Effector memory CD4-positive, alpha-beta T cell (primary cell): ENCODE measurements at regions not wholly inside any gene's neighbourhood (a gene's known extent, or its start where the extent isn't known, plus 50 kb on each side); places are given as distances from the start of the nearest gene placed in this dataset.
"Not testable (repeated sequence)": the region's sequence is repeated elsewhere in the genome, so short reads cannot be mapped to it uniquely, and the experiment has no call there.

Source experiments
- DNase-seq, 3 donors: peaks; one replicate each; pipeline ENCODE4 v3.0.0-alpha.2; 2020
- H3K27ac ChIP-seq: 2 replicates; pipeline ENCODE4 v1.7.0; 2013; ENCODE audit warnings: mild to moderate bottlenecking, low read length, moderate library complexity; ENCODE audit not compliant: insufficient read depth, poor library complexity, severe bottlenecking
- H3K27me3 ChIP-seq: replicated peaks from 2 replicates; pipeline ENCODE4 v1.7.0; 2013; ENCODE audit warnings: mild to moderate bottlenecking, low read length; ENCODE audit not compliant: insufficient read depth, control insufficient read depth, poor library complexity, severe bottlenecking
- H3K36me3 ChIP-seq: 2 replicates; pipeline ENCODE4 v1.7.0; 2013; ENCODE audit warnings: mild to moderate bottlenecking, low read length, moderate library complexity; ENCODE audit not compliant: control insufficient read depth, insufficient read depth
- H3K4me1 ChIP-seq: 2 replicates; pipeline ENCODE4 v1.7.0; 2013; ENCODE audit warnings: low read length, mild to moderate bottlenecking; ENCODE audit not compliant: control insufficient read depth, insufficient read depth, poor library complexity, severe bottlenecking
- H3K4me3 ChIP-seq: 2 replicates; pipeline ENCODE4 v1.7.0; 2013; ENCODE audit warnings: low read length, low read depth, mild to moderate bottlenecking; ENCODE audit not compliant: insufficient read depth, poor library complexity, severe bottlenecking
- H3K9me3 ChIP-seq: 2 replicates; pipeline ENCODE4 v1.7.0; 2013; ENCODE audit warnings: mild to moderate bottlenecking, low read length, moderate library complexity; ENCODE audit not compliant: control insufficient read depth

DNA sequence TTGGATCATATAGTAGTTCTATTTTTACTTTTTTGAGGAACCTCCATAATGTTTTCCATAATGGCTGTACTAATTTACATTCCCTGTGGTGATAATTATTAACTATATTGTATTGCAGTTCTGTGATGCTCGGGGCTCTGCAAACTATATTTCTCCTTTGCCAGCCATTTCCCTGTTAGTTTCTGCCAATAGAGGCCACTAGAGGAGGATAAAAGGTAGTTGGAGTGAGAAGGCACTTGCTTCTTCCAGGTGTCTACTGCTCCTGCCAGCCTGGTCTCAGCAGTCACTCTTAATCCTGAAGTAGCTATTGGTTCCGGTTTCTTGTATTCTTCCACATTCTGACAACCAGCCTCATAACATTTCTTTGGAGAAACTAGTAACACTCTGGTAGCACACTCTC lies 233.9 kb upstream of the GBE1 start:
- no peak overlapping the region for H3K27ac ChIP-seq
- H3K4me1 ChIP-seq, result no peaks in the 10 kb centered on the region
- H3K4me3 ChIP-seq, result no peak overlapping the region
- no peak for DNase-seq
- H3K36me3 ChIP-seq, result no peaks in the 10 kb centered on the region
- H3K27me3 ChIP-seq, result no peaks in the 10 kb centered on the region
- no peaks in the 10 kb centered on the region for H3K9me3 ChIP-seq

DNA sequence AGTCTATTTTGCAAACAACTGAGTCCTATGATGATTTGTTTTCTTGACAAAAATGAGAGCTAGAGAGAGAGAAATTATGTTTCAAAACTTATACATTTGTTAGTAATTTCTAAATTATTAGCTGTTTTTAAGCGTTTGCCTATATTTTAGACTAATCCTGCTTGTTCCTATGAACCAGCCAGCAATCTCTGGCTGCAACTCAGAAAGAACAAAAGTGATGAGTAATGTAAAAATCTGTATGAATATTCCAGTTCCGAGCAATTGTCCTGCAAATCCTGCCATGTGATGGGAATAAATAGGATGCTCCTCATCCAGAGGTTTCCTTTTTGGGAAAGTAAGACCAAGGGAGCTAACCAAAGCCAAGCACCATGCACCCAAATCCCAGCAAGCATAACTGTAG lies 228.3 kb upstream of the GBE1 start:
- Histone ChIP-seq H3K4me1 (no peaks in the 10 kb centered on the region), H3K27ac (no peak overlapping the region), H3K9me3 (no peaks in the 10 kb centered on the region), H3K27me3 (no peaks in the 10 kb centered on the region), H3K36me3 (no peaks in the 10 kb centered on the region), H3K4me3 (no peak overlapping the region)
- no peak for DNase-seq

DNA sequence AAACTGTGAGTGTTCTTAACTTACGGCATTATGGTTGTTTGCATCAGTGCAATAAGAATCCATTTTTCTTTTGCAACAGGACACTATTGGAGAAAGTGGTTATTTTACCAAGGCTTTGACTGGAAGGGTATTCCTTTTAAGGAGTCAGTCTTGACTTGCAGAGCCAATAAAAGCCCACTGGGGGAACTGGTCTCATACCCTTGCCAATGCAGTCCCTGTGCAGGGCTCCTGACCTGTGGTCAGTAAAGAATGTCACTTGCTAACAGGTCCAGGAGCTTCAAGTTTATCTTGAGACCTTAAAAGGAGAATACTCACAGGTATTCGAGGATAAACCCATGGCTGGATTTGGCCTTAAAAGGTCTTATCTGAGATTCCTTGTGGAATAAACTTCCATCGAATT lies 227.8 kb upstream of the GBE1 start:
- no peak for DNase-seq
- no peaks in the 10 kb centered on the region for H3K27me3 ChIP-seq
- no peaks in the 10 kb centered on the region for H3K36me3 ChIP-seq
- no peaks in the 10 kb centered on the region for H3K4me1 ChIP-seq
- H3K27ac ChIP-seq, result no peak overlapping the region
- H3K4me3 ChIP-seq, result no peak overlapping the region
- H3K9me3 ChIP-seq, result no peaks in the 10 kb centered on the region

DNA sequence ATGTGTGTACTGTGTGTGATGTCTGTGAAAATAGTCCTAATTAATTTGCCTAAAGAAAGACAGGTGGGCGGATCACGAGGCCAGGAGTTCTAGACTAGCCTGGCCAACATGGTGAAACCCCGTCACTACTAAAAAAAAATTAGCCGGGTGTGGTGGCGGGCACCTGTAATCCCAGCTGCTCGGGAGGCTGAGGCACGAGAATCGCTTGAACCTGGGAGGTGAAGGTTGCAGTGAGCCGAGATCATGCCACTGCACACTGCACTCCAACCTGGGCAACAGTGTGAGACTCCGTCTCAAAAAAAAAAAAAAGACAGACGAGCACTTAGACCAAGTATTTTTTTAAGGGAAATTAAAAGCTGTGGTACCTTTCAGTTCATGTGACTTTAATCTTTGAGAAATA lies 226.0 kb upstream of the GBE1 start:
- H3K27me3 ChIP-seq, H3K4me1 ChIP-seq, H3K27ac ChIP-seq, DNase-seq, H3K36me3 ChIP-seq, H3K9me3 ChIP-seq, H3K4me3 ChIP-seq: not testable (repeated sequence)

DNA sequence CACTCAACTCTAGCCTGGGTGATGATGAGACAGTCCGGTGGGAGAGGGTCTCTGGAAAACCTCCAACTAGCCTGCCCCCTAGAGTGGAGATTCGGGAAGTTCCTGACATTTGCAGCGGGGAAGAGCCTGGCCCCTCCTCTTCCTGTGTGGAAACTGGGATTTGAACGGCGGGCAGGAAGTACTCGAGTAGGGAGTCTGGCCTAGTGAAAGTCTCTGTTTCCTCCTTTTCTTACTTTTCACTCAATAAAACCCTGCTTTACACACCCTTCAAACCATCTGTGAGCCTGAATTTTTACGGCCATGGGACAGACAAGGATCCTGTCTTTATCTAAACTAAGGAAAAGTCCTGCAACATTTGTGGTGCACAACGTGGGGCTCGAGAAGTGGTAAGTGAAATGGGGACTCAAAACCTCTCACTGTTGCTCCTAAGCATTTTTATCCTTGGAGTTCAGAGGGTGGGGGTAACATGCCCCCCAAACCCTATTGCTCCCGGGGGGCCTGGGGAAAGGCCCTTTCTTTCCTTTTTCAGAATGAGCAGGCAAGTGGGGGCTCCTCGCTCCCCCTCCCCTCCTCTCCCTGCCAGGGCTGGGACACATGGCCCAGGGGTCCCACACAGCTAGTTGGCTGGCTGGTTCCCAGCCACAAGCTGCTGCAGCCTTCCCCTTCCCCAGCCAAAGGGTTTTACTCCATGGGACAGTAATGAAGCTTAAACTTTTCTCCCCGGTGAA lies 224.7 kb upstream of the GBE1 start:
- Histone ChIP-seq H3K4me3 (no peak overlapping the region), H3K4me1 (no peaks in the 10 kb centered on the region), H3K9me3 (no peaks in the 10 kb centered on the region), H3K27ac (no peak overlapping the region), H3K27me3 (no peaks in the 10 kb centered on the region), H3K36me3 (no peaks in the 10 kb centered on the region)
- no peak for DNase-seq

DNA sequence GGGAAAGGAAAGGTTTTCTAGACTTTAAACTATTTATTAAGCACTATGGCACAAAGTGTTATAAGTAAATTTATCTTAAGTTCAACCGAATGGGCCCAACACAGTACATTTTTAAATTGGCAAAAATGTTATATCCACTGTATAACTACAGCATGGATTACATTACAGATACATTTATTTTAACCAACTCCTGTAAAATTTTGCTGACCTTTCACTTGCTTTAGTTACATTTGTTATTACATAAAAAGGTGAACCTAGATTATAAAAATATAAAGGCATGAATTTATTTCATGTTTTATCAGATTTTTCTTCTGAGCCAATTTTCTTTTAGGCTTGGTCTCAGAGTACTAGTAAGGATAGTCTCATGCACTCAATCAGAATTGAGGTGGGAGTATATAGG lies 221.9 kb upstream of the GBE1 start:
- Histone ChIP-seq H3K36me3 (no peaks in the 10 kb centered on the region), H3K27me3 (no peaks in the 10 kb centered on the region), H3K27ac (no peak overlapping the region), H3K4me1 (no peaks in the 10 kb centered on the region), H3K9me3 (no peaks in the 10 kb centered on the region), H3K4me3 (no peak overlapping the region)
- DNase-seq, result no peak

DNA sequence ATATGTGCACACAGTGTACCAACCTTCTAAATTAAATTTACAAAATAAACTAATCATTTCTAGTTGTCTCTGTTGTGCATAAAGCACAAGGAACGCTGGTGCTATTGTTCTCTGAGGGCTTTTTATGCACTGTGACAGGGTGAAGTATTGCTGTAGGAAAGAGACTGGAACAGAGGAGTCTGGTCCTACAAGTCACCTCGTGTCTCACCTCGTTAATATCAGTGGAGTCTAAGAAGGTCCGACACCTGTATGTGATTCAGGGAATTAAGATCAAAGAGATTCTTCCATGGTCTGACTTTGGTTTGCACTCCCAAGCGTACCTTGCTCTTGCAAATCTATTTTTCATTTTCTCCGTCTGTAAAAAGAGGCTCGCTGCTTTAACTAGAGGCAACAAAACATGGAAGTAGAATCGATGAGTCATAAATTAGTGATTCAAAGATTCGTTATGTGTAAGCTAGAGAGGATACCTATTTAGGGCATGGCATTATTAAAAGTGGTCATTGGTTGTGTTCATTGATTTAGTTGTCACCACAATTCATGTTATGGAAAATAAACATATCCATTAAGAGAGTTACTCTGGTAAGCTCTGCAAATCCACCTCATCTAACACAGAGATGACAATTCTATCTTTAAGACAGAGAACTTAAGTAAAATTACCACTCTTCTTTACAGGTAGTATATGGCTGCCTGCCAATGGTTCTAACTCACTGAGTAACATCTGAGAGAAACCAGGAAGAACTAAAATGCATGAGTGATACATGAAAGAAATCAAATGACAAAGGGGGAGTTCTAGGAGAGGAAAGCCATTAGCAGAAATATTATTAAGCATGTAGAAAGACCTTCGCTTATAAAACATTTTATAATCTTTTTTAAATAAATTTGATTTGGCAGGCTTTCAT lies 219.4 kb upstream of the GBE1 start:
- Histone ChIP-seq H3K9me3 (no peaks in the 10 kb centered on the region), H3K27ac (no peak overlapping the region), H3K36me3 (no peaks in the 10 kb centered on the region), H3K4me1 (no peaks in the 10 kb centered on the region), H3K27me3 (no peaks in the 10 kb centered on the region), H3K4me3 (no peak overlapping the region)
- DNase-seq, result no peak

DNA sequence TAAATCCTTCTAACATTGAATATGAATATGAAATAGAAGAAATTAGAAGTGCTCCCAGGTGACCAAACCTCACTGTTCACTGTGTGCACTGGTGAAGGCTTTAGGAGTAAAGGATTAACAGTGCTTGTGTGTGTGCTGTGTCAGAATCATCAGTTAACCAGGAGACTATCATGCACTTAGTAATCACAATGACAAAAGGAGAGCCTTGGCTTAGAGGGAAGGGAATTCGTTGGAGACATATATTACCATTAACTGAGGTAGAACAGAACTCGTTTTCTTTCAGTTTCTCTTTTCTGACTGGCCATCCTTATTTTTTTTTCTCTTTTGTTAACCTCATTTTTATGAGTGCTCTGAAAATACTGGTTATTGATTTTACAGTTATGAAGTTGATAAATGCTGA lies 213.3 kb upstream of the GBE1 start:
- DNase-seq, result no peak
- H3K27ac ChIP-seq, result no peak overlapping the region
- no peak overlapping the region for H3K4me3 ChIP-seq
- no peaks in the 10 kb centered on the region for H3K9me3 ChIP-seq
- no peaks in the 10 kb centered on the region for H3K36me3 ChIP-seq
- no peaks in the 10 kb centered on the region for H3K4me1 ChIP-seq
- H3K27me3 ChIP-seq, result no peaks in the 10 kb centered on the region

DNA sequence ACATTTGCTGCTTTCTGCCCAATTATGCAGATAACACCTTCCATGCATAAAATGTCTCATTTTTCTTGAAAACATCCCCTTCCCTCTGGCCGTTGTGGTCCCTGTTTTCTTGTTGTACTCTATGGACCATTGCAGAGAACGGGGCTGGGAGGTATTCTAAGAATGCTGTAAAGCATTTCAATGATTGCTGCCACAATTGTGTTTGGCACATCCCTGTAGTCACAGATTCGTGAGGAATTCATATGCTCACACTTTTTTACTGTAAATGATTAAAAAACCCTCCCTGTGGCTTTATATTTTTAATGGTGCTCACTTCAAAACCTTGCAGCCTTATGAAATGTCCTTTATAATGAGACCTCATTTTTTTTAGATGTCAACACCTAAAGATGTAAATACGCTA lies 207.2 kb upstream of the GBE1 start:
- Histone ChIP-seq H3K9me3 (no peaks in the 10 kb centered on the region), H3K4me3 (no peak overlapping the region), H3K27me3 (no peaks in the 10 kb centered on the region), H3K4me1 (no peaks in the 10 kb centered on the region), H3K27ac (no peak overlapping the region), H3K36me3 (no peaks in the 10 kb centered on the region)
- DNase-seq, result no peak

DNA sequence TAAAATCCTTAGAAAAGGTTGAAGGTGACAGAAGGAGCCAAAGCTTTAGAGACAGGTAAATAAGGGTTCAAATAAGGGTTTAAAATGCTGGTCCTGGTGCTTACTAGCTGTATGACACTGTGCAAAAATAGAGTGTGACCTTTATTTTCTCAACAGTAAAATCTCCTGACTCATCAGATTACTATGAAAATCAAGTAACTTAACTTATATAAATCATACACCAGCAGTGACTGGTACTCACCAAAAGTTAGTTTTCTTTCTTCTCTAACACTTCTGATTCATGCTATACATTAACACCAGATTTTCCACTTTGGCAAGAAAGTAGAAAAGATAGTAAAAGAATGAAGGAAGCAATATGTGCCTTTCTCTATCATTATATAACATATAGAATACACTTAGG lies 205.9 kb upstream of the GBE1 start:
- no peak overlapping the region for H3K4me3 ChIP-seq
- H3K9me3 ChIP-seq, result no peaks in the 10 kb centered on the region
- no peaks in the 10 kb centered on the region for H3K27me3 ChIP-seq
- no peaks in the 10 kb centered on the region for H3K4me1 ChIP-seq
- H3K36me3 ChIP-seq, result no peaks in the 10 kb centered on the region
- DNase-seq, result no peak
- H3K27ac ChIP-seq, result no peak overlapping the region
